Activated naive CD8-positive, alpha-beta T cell treated with anti-CD3 and anti-CD28 coated beads, Interleukin-2, amount 50 U/mL, for 24 hours (primary cell): ENCODE measurements at regions not wholly inside any gene's neighbourhood (a gene's known extent, or its start where the extent isn't known, plus 50 kb on each side); places are given as distances from the start of the nearest gene placed in this dataset.
"Not testable (repeated sequence)": the region's sequence is repeated elsewhere in the genome, so short reads cannot be mapped to it uniquely, and the experiment has no call there.

Experiments
- ATAC-seq: fragments of 150-1000 bp; cut with Tn5 transposase; one replicate; pipeline ENCODE4 v1.10.0; 2021
- DNase-seq: peaks from one replicate; pipeline ENCODE4 v3.0.0; 2021
- H3K27ac Mint-ChIP-seq: one replicate; pipeline ENCODE4 v1.8.0; 2021; ENCODE audit warnings: mild to moderate bottlenecking, mixed read lengths
- H3K27me3 Mint-ChIP-seq: one replicate; pipeline ENCODE4 v1.8.0; 2021; ENCODE audit warnings: mixed read lengths
- H3K36me3 Mint-ChIP-seq: one replicate; pipeline ENCODE4 v1.8.0; 2021; ENCODE audit warnings: low read depth, mixed read lengths
- H3K4me1 Mint-ChIP-seq: one replicate; pipeline ENCODE4 v1.8.0; 2021; ENCODE audit warnings: mixed read lengths
- H3K4me3 Mint-ChIP-seq: one replicate; pipeline ENCODE4 v1.8.0; 2021; ENCODE audit warnings: mild to moderate bottlenecking, moderate library complexity, mixed read lengths
- H3K9me3 Mint-ChIP-seq: one replicate; pipeline ENCODE4 v1.8.0; 2021; ENCODE audit warnings: mixed read lengths

DNA sequence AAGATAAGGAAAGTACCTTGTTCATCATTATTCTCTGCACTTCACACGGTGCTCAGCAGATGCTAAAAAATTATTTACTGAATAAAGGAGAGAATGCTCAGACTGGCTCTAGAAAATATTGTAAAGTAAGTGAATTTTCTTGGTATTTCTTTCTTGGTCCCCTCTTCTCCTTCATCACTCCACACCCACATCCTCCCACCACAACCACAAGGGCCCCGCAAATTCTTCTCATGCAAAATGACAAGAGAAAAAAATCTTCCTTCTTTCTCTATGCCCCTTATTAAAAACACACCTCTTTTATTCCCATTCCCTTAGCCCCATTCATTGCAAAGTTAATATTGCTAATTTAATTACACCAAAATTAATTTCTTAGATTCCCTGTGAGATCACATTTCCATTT, 74.2 kb upstream of the NEDD4L start:
- no peak overlapping the region for H3K27ac Mint-ChIP-seq
- peaks cover 4% of the 10 kb centered on the region for H3K27me3 Mint-ChIP-seq
- DNase-seq (no peak), ATAC-seq (no peak)
- H3K9me3 Mint-ChIP-seq: no peaks in the 10 kb centered on the region
- no peak overlapping the region for H3K4me3 Mint-ChIP-seq
- H3K4me1 Mint-ChIP-seq: no peaks in the 10 kb centered on the region
- no peaks in the 10 kb centered on the region for H3K36me3 Mint-ChIP-seq

DNA sequence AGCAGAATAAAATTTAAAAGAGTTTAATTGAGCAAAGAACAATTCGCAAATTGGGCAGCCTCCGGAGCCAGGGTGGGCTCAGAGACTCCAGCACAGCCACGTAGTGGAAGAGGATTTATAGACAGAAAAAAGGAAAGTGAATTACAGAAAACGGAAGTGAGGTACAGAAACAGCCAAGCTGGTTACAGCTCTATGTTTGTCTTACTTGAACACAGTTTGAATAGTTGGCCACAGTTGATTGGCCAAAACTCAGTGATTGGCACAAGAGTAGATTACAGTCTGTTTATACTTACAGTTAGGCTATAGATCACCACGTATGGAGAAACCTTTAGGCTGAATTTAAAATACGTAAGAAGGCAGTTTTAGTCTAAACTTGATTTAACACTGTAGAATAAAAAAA, 78.8 kb upstream of the NEDD4L start:
- peaks cover 7% of the 10 kb centered on the region for H3K27me3 Mint-ChIP-seq
- no peaks in the 10 kb centered on the region for H3K9me3 Mint-ChIP-seq
- ATAC-seq (no peak), DNase-seq (no peak)
- H3K36me3 Mint-ChIP-seq: no peaks in the 10 kb centered on the region
- H3K4me1 Mint-ChIP-seq: no peaks in the 10 kb centered on the region
- H3K27ac Mint-ChIP-seq: no peak overlapping the region
- H3K4me3 Mint-ChIP-seq: no peak overlapping the region

DNA sequence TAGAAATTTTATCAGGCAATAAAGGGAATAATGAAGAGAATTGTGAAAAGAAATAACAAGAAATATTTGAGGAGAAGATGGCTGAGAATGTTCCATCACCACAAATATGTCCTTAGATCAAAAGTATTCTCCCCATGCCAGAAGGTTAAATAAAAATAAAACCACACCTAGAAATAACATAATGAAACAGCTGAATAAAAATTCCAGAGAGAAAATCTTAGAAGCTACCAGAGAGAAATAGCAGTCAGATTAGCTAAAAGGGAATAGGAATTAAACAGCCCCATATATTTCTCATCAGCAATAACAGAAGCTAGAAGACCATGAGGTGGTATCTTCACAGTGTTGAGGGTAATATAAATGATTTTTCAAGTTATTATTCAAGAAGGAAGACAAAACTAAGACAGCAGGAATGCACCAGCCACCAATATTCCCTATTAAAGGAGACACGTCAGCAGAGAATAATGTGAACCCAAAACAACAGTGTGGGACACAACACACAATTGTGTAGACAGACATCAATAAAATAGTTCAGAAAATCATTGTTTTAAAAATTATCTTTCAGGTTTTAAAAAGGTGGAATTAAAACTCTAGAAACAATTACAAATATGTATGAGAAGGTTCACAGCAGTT, 82.0 kb upstream of the NEDD4L start:
- DNase-seq (no peak), ATAC-seq (no peak)
- Mint-ChIP-seq H3K36me3 (no peaks in the 10 kb centered on the region), H3K9me3 (no peaks in the 10 kb centered on the region), H3K27ac (no peak overlapping the region), H3K4me3 (no peak overlapping the region), H3K4me1 (no peaks in the 10 kb centered on the region), H3K27me3 (peaks cover 23% of the 10 kb centered on the region)

DNA sequence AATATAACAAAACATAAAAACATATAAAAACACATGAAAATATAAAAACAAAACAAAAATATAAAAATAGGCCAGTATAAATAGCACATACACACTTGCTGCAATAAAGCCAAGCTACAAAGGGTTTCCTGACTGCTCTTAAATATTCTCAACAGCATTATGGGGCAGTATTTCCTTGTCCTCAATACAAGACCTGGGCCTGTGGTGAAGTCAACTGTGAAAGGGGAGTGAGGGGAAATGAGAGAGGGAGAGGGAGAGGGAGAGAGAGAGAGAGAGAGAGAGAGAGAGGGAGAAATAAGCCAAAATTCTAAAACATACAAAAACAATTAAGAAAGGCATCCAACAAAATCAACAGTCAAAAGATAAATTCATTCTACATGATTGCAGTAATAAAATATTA, 82.6 kb upstream of the NEDD4L start:
- no peak overlapping the region for H3K4me3 Mint-ChIP-seq
- ATAC-seq (no peak), DNase-seq (no peak)
- H3K9me3 Mint-ChIP-seq: no peaks in the 10 kb centered on the region
- no peak overlapping the region for H3K27ac Mint-ChIP-seq
- peaks cover 23% of the 10 kb centered on the region for H3K27me3 Mint-ChIP-seq
- no peaks in the 10 kb centered on the region for H3K36me3 Mint-ChIP-seq
- no peaks in the 10 kb centered on the region for H3K4me1 Mint-ChIP-seq

DNA sequence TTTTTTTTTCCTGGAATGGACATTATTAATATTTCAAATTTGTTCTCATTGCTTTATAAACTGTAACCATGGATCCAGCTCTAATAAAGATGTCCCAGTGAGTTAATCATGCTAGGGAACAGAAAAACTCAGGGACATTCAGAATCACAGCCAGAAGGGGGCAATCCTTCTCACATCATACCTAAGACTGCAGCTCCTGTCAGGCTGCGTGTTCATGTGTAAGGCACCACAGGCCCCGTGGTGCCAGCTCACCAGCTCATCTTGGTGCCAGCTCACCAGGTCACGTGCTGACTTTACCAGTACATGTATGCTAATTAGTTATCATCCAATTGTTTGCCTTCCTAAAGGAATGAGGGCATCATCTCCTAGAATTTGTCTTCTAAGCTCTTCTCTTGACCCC, 84.7 kb upstream of the NEDD4L start:
- peaks cover 23% of the 10 kb centered on the region for H3K27me3 Mint-ChIP-seq
- H3K4me1 Mint-ChIP-seq: no peaks in the 10 kb centered on the region
- ATAC-seq (no peak), DNase-seq (no peak)
- no peaks in the 10 kb centered on the region for H3K36me3 Mint-ChIP-seq
- no peaks in the 10 kb centered on the region for H3K9me3 Mint-ChIP-seq
- no peak overlapping the region for H3K4me3 Mint-ChIP-seq
- no peak overlapping the region for H3K27ac Mint-ChIP-seq

DNA sequence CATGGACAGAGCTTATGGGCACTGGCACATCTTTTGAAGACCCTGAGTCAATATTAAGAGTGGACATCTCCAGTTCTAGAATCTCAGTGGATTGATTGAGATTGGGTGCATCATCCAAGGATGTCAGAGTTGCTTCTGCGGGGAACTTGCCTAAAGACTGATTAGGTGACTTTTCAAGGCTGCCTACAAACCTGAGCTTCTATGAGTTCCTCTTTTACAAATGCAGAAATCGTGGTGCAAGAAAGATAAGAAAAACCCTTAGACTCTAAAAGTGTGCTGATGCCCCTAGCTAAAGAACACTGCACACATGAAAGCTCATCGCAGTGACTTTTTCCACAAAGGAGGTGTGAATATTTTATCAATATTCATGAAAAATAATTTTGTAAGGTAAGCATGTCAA, 86.8 kb upstream of the NEDD4L start:
- Mint-ChIP-seq H3K4me1 (no peaks in the 10 kb centered on the region), H3K9me3 (no peaks in the 10 kb centered on the region), H3K36me3 (no peaks in the 10 kb centered on the region), H3K27ac (no peak overlapping the region), H3K27me3 (peaks cover 19% of the 10 kb centered on the region), H3K4me3 (no peak overlapping the region)
- ATAC-seq: no peak
- no peak for DNase-seq

DNA sequence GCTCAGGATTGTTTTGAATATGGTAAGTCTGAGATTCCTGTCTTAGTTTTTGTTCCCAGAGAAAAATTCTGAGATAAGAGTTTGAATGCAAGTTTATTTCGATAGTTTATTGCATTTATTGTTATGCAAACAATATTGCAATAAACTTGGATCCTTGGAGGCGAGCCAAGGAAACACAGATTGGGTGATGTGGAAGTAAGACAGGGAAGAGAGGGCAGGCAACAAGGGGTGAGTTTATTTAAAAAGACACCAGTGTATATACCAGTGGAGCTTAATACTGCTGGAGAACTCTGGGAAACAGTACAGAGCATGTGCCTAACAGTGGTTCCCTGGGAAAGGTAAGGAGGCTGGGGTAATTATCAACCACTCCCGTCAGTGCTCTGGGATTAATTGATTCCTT, 87.5 kb upstream of the NEDD4L start:
- DNase-seq (no peak), ATAC-seq (no peak)
- no peak overlapping the region for H3K4me3 Mint-ChIP-seq
- H3K4me1 Mint-ChIP-seq: no peaks in the 10 kb centered on the region
- H3K27ac Mint-ChIP-seq: no peak overlapping the region
- H3K27me3 Mint-ChIP-seq: peaks cover 19% of the 10 kb centered on the region
- no peaks in the 10 kb centered on the region for H3K36me3 Mint-ChIP-seq
- H3K9me3 Mint-ChIP-seq: no peaks in the 10 kb centered on the region

DNA sequence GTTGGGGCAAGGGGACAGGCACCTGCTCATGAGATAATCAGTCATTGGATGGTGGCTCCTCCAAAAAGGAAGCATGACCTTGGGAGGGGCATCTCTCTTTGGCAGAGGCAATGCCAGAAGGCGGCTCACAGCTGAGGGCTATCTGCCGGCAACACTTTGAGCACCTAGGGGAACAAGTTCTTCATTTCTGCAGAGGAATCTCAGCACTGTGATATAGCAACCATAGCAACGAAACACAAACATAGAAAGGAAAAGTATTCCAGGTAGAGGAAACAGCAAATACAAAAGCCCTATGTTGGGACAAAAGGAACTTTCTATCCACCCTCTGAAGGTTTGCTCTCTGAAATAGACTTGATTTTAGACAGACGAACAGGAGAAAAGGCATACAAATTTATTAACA, 89.1 kb upstream of the NEDD4L start:
- Mint-ChIP-seq H3K36me3 (no peaks in the 10 kb centered on the region), H3K9me3 (no peaks in the 10 kb centered on the region), H3K27ac (no peak overlapping the region), H3K27me3 (peaks cover 14% of the 10 kb centered on the region), H3K4me1 (no peaks in the 10 kb centered on the region), H3K4me3 (no peak overlapping the region)
- ATAC-seq (no peak), DNase-seq (no peak)

DNA sequence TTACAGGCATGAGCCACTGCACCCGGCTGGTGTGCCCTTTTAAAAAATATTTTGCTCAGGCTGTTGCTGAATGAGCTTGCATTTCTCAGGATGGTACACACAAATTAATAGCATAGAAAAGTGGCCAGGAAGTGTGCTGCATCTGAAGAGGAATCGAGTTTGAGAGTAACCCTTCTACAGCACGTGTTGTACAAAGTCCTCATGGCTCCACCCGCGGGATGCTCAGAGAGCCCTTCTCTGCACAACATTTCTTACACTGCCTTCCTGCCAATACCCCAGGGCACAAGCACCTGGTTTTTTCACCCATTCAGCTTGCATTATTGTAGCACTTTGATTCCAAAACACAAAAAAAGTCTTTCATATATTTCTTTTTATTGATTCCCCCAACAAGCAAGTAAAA, 90.1 kb upstream of the NEDD4L start:
- no peak for ATAC-seq
- no peak for DNase-seq
- Mint-ChIP-seq H3K4me3 (no peak overlapping the region), H3K27ac (no peak overlapping the region), H3K4me1 (no peaks in the 10 kb centered on the region), H3K27me3 (peaks cover 4% of the 10 kb centered on the region), H3K36me3 (no peaks in the 10 kb centered on the region), H3K9me3 (no peaks in the 10 kb centered on the region)

DNA sequence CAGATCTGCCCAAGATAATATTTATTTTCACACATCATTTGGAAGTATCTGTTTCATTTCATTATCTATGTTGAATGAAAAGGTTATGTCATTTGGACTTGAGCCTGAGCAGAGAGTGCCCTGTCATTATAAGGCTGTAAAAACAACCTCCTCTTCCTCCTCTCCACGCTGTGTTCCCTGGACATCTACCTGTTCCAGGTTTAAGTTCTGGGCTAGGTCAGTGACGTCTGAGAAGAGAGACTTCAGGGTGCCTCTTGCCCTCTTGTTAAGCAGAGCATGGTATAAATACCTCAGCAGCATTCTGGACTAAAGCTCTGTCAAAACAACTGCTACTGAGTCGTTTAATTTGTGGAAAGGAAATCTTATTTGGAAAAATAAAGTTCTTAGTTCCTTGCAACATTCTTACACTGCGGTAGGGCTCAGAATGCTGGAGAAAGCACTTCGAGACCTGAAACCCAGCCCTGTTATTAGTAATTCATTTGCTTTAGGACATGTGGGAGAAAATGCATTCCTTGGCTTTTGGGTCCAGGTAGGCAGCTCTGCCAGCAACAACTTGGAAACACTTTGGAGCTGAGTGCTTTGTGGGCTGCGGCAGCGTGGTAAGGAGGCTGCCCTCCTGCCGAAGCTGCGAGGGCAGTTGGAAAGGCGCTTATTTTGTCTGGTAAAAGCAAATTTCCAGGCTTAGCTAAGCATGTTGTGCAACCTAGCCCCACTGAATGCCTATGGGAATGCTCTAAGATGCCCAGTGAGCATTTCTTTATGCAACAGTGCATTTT, 91.8 kb upstream of the NEDD4L start:
- Mint-ChIP-seq H3K27ac (no peak overlapping the region), H3K4me1 (no peaks in the 10 kb centered on the region), H3K9me3 (no peaks in the 10 kb centered on the region), H3K4me3 (no peak overlapping the region), H3K27me3 (peaks cover under 1% of the 10 kb centered on the region), H3K36me3 (no peaks in the 10 kb centered on the region)
- no peak for DNase-seq
- ATAC-seq: no peak

DNA sequence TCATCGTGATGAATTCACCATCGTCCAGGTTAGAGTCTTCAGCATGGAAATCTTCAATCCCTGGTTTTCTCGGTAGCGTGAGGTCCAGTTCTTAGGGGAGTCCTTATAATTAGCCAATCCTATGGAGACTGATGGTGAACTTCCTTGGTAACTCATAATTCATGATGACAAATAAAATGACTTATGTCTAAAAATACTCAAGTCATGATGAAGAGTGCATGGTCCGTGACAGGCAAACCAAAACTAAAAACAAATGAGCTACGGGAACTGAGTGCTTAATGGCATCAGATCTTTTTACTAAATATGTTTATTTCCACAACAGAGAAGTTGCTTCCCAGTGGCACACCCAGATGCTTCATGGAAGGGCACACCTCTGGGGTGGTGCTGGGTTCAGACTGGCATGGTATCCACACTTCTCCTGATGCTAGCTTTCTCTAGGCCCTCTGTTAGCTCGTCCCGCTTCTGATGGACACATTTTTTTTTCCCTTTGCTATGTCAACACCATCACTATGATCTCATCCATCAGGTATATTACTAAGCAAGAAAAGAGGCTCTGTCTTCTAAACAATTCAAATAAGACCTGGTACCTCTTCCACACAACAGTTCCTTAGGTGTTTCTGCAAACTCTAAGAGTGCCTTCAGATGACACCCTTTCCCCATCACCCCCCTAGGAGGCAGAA, 92.8 kb upstream of the NEDD4L start:
- H3K27ac Mint-ChIP-seq: no peak overlapping the region
- H3K9me3 Mint-ChIP-seq: no peaks in the 10 kb centered on the region
- H3K27me3 Mint-ChIP-seq: no peaks in the 10 kb centered on the region
- no peak overlapping the region for H3K4me3 Mint-ChIP-seq
- no peaks in the 10 kb centered on the region for H3K4me1 Mint-ChIP-seq
- H3K36me3 Mint-ChIP-seq: no peaks in the 10 kb centered on the region
- DNase-seq (no peak), ATAC-seq (no peak)

DNA sequence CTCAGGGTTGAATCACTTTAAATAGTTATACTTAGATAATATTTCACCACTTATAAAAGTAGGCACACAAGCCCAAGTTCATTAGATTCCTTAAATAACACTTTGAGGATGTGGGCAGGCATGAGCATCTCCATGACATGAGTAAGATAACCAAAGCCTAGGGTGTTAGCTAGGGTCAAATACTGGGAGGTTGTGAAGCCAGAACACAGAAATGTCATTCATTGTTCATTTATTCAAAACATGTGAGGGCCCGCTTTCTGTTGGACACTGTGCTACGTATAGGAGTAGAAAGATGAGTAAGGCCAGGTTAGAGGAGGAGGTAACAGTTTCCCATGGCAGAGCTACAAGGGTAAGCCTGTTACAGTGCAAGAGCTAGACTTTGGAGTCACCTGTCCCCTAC, 93.5 kb upstream of the NEDD4L start:
- no peak for DNase-seq
- no peak for ATAC-seq

DNA sequence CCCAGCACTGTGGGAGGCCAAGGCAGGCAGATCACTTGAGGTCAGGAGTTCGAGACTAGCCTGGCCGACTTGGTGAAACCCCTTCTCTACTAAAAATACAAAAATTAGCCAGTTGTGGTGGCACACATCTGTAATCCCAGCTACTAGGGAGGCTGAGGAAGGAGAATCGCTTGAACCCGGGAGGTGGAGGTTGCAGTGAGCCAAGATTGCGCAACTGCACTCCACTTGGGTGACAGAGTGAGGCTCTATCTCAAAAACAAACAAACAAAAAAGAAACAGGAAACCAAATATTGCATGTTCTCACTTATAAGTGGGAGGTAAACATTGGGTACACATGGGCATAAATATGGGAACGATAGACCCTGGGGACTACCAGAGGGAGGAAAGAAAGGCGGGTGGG, 94.7 kb upstream of the NEDD4L start:
- not testable (repeated sequence) for DNase-seq, ATAC-seq, H3K4me3 Mint-ChIP-seq, H3K27me3 Mint-ChIP-seq, H3K27ac Mint-ChIP-seq, H3K36me3 Mint-ChIP-seq, H3K4me1 Mint-ChIP-seq, H3K9me3 Mint-ChIP-seq

More for the DNA sequence above, 93.5 kb upstream of the NEDD4L start:
- H3K4me3 Mint-ChIP-seq: no peak overlapping the region
- H3K27ac Mint-ChIP-seq: no peak overlapping the region
- H3K9me3 Mint-ChIP-seq: no peaks in the 10 kb centered on the region
- no peaks in the 10 kb centered on the region for H3K27me3 Mint-ChIP-seq
- H3K4me1 Mint-ChIP-seq: no peaks in the 10 kb centered on the region
- H3K36me3 Mint-ChIP-seq: no peaks in the 10 kb centered on the region

DNA sequence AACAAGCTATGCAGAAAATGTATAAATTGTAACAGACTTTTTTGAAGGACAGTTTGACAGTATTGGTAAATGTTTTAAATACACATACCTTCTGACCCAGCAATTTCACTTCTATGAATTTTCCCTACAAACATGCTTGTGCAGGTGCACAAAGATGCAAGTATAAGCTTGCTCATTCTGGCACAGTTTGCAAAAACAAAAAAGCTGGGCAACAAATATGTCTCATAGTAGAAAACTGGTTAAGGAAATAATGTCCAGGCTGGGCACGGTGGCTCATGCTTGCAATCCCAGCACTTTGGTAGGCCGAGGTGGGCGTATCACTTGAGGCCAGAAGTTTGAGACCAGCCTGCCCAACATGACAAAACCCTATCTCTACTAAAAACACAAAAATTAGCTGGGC, 96.9 kb upstream of the NEDD4L start:
- DNase-seq: no peak
- H3K36me3 Mint-ChIP-seq: no peaks in the 10 kb centered on the region
- no peaks in the 10 kb centered on the region for H3K9me3 Mint-ChIP-seq
- no peak overlapping the region for H3K4me3 Mint-ChIP-seq
- H3K4me1 Mint-ChIP-seq: no peaks in the 10 kb centered on the region
- H3K27ac Mint-ChIP-seq: no peak overlapping the region
- peaks cover 12% of the 10 kb centered on the region for H3K27me3 Mint-ChIP-seq
- no peak for ATAC-seq

DNA sequence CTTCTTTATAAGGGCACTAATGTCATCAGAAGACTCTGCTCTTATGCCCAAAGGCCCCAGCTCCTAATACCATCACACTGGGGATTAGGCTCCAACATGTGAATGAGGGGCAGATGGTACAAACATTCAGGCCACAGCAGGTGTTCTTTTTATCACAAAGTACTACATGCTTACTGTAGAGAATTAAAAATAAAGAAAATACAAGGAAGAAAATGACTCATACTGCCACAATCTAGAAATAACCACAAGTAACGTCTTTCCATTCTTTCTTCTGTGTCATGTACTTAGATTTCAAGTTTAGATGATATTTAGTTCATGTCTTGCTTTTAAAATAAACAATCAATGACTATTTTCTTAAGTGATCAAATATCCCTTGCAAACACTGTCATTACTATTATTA, 100.3 kb upstream of the NEDD4L start:
- H3K27ac Mint-ChIP-seq: no peak overlapping the region
- no peak overlapping the region for H3K4me3 Mint-ChIP-seq
- peaks cover 15% of the 10 kb centered on the region for H3K27me3 Mint-ChIP-seq
- ATAC-seq: no peak
- H3K4me1 Mint-ChIP-seq: no peaks in the 10 kb centered on the region
- H3K36me3 Mint-ChIP-seq: no peaks in the 10 kb centered on the region
- H3K9me3 Mint-ChIP-seq: no peaks in the 10 kb centered on the region
- DNase-seq: no peak
